PC-3 (cell line): ENCODE measurements at regions not wholly inside any gene's neighbourhood (a gene's known extent, or its start where the extent isn't known, plus 50 kb on each side); places are given as distances from the start of the nearest gene placed in this dataset.

Experiments
- CTCF ChIP-seq: fragments of 300-600 bp; sonication (generic); conservative IDR thresholded peaks from 2 replicates; pipeline ENCODE4 v1.5.1; 2017; ENCODE audit warnings: antibody characterized with exemption, low read depth, mild to moderate bottlenecking, low read length
- EZH2 ChIP-seq: fragments of 300-600 bp; sonication (generic); IDR thresholded peaks from one replicate; pipeline ENCODE4 v1.6.1; 2017; ENCODE audit warnings: antibody characterized with exemption, mild to moderate bottlenecking, low read length; ENCODE audit not compliant: unreplicated experiment

DNA sequence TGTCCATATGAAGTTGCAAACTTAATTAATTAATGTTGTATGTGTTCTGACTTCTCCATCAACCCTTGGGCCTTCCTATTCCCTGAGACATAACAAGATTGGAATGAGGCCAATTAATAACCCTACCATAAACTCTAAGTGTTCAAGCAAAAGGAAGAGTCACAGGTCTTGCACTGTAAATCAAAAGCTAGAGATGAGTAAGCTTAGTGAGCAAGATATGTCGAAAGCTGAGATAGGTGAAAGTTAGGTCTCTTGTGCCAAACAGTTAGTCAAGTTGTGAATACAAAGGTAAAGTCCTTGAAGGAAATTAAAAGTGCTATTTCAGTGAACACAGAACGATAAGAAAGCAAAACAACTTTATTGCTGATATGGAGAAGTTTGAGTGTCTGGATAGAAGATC is 58.2 kb upstream of the GPRIN3 start:
- TF ChIP-seq CTCF (no peak), EZH2 (no peak)
